ENCODE measurements at regions not wholly inside any gene's neighbourhood (a gene's known extent, or its start where the extent isn't known, plus 50 kb on each side); places are given as distances from the start of the nearest gene placed in this dataset.

DNA sequence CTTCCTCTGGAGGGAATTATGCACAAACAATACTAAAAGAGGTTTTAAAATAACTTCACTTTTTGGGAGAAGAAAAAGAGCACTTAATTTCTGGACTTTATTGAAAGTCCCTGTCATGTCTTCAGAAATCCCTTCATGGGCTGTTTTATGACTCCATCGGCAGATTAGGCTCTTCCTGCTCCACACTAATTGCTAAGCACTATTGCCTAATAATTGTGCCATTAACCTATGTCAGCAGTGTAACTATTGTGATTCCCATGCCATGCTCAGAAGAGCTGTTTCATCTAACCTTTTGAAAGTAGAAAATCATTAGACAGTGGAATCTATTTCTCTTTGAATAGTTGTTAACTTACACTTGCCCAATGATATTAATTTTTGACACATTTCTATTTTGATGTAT lies 489.3 kb upstream of the RUNX1 start:
- TF ChIP-seq, protein P1, sequence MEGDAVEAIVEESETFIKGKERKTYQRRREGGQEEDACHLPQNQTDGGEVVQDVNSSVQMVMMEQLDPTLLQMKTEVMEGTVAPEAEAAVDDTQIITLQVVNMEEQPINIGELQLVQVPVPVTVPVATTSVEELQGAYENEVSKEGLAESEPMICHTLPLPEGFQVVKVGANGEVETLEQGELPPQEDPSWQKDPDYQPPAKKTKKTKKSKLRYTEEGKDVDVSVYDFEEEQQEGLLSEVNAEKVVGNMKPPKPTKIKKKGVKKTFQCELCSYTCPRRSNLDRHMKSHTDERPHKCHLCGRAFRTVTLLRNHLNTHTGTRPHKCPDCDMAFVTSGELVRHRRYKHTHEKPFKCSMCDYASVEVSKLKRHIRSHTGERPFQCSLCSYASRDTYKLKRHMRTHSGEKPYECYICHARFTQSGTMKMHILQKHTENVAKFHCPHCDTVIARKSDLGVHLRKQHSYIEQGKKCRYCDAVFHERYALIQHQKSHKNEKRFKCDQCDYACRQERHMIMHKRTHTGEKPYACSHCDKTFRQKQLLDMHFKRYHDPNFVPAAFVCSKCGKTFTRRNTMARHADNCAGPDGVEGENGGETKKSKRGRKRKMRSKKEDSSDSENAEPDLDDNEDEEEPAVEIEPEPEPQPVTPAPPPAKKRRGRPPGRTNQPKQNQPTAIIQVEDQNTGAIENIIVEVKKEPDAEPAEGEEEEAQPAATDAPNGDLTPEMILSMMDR (IDR thresholded peaks at IDR 0.05), result no peak
- no peak for TF ChIP-seq POLR2A (IDR thresholded peaks at IDR 0.05)
